Neural crest cell (in vitro differentiated cells): ENCODE measurements at regions not wholly inside any gene's neighbourhood (a gene's known extent, or its start where the extent isn't known, plus 50 kb on each side); places are given as distances from the start of the nearest gene placed in this dataset.
"Not testable (repeated sequence)": the region's sequence is repeated elsewhere in the genome, so short reads cannot be mapped to it uniquely, and the experiment has no call there.

Source experiments
- DNase-seq: peaks from one replicate; pipeline ENCODE4 v3.0.0; 2021; ENCODE audit warnings: low read depth, mixed read lengths, low spot score
- H3K27ac Mint-ChIP-seq: one replicate; pipeline ENCODE4 v1.8.0; 2021; ENCODE audit warnings: mild to moderate bottlenecking, mixed read lengths; ENCODE audit not compliant: unreplicated experiment
- H3K27me3 Mint-ChIP-seq: 2 replicates; pipeline ENCODE4 v1.8.0; 2021; ENCODE audit warnings: low read depth, mild to moderate bottlenecking, mixed read lengths
- H3K36me3 Mint-ChIP-seq: 2 replicates; pipeline ENCODE4 v1.8.0; 2021; ENCODE audit warnings: low read depth, mild to moderate bottlenecking, mixed read lengths
- H3K4me1 Mint-ChIP-seq: 2 replicates; pipeline ENCODE4 v1.8.0; 2021; ENCODE audit warnings: mixed read lengths
- H3K4me3 Mint-ChIP-seq: one replicate; pipeline ENCODE4 v1.8.0; 2021; ENCODE audit warnings: mild to moderate bottlenecking, mixed read lengths
- H3K9me3 Mint-ChIP-seq: 2 replicates; pipeline ENCODE4 v1.8.0; 2021; ENCODE audit warnings: mixed read lengths
- CTCF ChIP-seq: fragments of 200-600 bp; sonication (generic); conservative IDR thresholded peaks from 2 replicates; pipeline ENCODE4 v1.5.0; 2021; ENCODE audit warnings: antibody characterized with exemption, mild to moderate bottlenecking

GRCh38 chr10:60531006-60531405 is 141.3 kb upstream of the ANK3 start:
- no peaks in the 10 kb centered on the region for H3K27me3 Mint-ChIP-seq
- H3K36me3 Mint-ChIP-seq = no peaks in the 10 kb centered on the region
- TF ChIP-seq CTCF = no peak
- no peak overlapping the region for H3K4me3 Mint-ChIP-seq
- DNase-seq = no peak
- no peak overlapping the region for H3K27ac Mint-ChIP-seq
- H3K9me3 Mint-ChIP-seq = no peaks in the 10 kb centered on the region
- peaks cover 6% of the 10 kb centered on the region for H3K4me1 Mint-ChIP-seq

- H3K9me3 Mint-ChIP-seq = peaks cover 3% of the 10 kb centered on the region
These were observed 138.0 kb upstream of the ANK3 start for GRCh38 chr10:60527676-60528075.

GRCh38 chr10:60525716-60526585 is 136.3 kb upstream of the ANK3 start:
- H3K9me3 Mint-ChIP-seq = peaks cover 3% of the 10 kb centered on the region
- H3K27me3 Mint-ChIP-seq = no peaks in the 10 kb centered on the region
- TF ChIP-seq CTCF = no peak
- no peaks in the 10 kb centered on the region for H3K36me3 Mint-ChIP-seq
- no peak overlapping the region for H3K4me3 Mint-ChIP-seq
- H3K4me1 Mint-ChIP-seq = peaks cover 23% of the 10 kb centered on the region
- DNase-seq = no peak
- H3K27ac Mint-ChIP-seq = no peak overlapping the region

More at GRCh38 chr10:60527676-60528075, 138.0 kb upstream of the ANK3 start:
- TF ChIP-seq CTCF = no peak
- H3K27me3 Mint-ChIP-seq = no peaks in the 10 kb centered on the region
- H3K4me3 Mint-ChIP-seq = no peak overlapping the region
- H3K4me1 Mint-ChIP-seq = peaks cover 12% of the 10 kb centered on the region
- no peak overlapping the region for H3K27ac Mint-ChIP-seq
- no peaks in the 10 kb centered on the region for H3K36me3 Mint-ChIP-seq
- DNase-seq = no peak

- Mint-ChIP-seq H3K4me1 (peaks cover 23% of the 10 kb centered on the region), H3K4me3 (no peak overlapping the region), H3K27ac (no peak overlapping the region), H3K36me3 (no peaks in the 10 kb centered on the region), H3K27me3 (no peaks in the 10 kb centered on the region), H3K9me3 (peaks cover 8% of the 10 kb centered on the region)
- TF ChIP-seq CTCF = no peak
- no peak for DNase-seq
These were observed 134.9 kb upstream of the ANK3 start for GRCh38 chr10:60524541-60524940.

GRCh38 chr10:60523371-60523770 is 133.7 kb upstream of the ANK3 start:
- H3K36me3 Mint-ChIP-seq, H3K27me3 Mint-ChIP-seq, H3K9me3 Mint-ChIP-seq, H3K27ac Mint-ChIP-seq, DNase-seq, H3K4me3 Mint-ChIP-seq: not testable (repeated sequence)
- H3K4me1 Mint-ChIP-seq = peaks cover 23% of the 10 kb centered on the region

- no peak overlapping the region for H3K4me3 Mint-ChIP-seq
- H3K9me3 Mint-ChIP-seq = peaks cover 8% of the 10 kb centered on the region
- H3K27me3 Mint-ChIP-seq = no peaks in the 10 kb centered on the region
- peaks cover 23% of the 10 kb centered on the region for H3K4me1 Mint-ChIP-seq
- no peaks in the 10 kb centered on the region for H3K36me3 Mint-ChIP-seq
- no peak for DNase-seq
- TF ChIP-seq CTCF = no peak
- peak overlapping the region; percentile 47 for H3K27ac Mint-ChIP-seq
These were observed 132.9 kb upstream of the ANK3 start for GRCh38 chr10:60522617-60523016.
